WTC11 (cell line): ENCODE measurements at regions not wholly inside any gene's neighbourhood (a gene's known extent, or its start where the extent isn't known, plus 50 kb on each side); places are given as distances from the start of the nearest gene placed in this dataset.

ENCODE experiments used
- ATAC-seq: fragments of 200-7000 bp; cut with Tn5 transposase; 2 replicates; pipeline ENCODE4 v1.10.0; 2021; ENCODE audit warnings: mild to moderate bottlenecking, moderate library complexity
- CTCF ChIA-PET: fragments of 300-600 bp; sonication (Branson Sonifier 250); formaldehyde crosslinking; loops from one replicate; lab custom pipeline; 2021; ENCODE audit warnings: antibody characterized with exemption; lab: Charles Lee
- POLR2A ChIA-PET: fragments of 350-600 bp; sonication (Branson Sonifier 250); formaldehyde crosslinking; loops from one replicate; lab custom pipeline; 2021; ENCODE audit warnings: antibody characterized with exemption; lab: Charles Lee
- DNase-seq: peaks from one replicate; pipeline ENCODE4 v3.0.0; 2021; ENCODE audit warnings: low spot score
- H3K27ac Mint-ChIP-seq: 2 replicates; pipeline ENCODE4 v1.8.0; 2021; ENCODE audit warnings: mixed read lengths
- H3K27me3 Mint-ChIP-seq: 2 replicates; pipeline ENCODE4 v1.8.0; 2021; ENCODE audit warnings: low read depth, mild to moderate bottlenecking, moderate library complexity, mixed read lengths
- H3K36me3 Mint-ChIP-seq: 2 replicates; pipeline ENCODE4 v1.8.0; 2021; ENCODE audit warnings: mixed read lengths
- H3K4me1 Mint-ChIP-seq: 2 replicates; pipeline ENCODE4 v1.8.0; 2022; ENCODE audit warnings: mixed read lengths
- H3K4me3 Mint-ChIP-seq: 2 replicates; pipeline ENCODE4 v1.8.0; 2021; ENCODE audit warnings: mild to moderate bottlenecking, moderate library complexity, mixed read lengths
- H3K9me3 Mint-ChIP-seq: 2 replicates; pipeline ENCODE4 v1.8.0; 2021; ENCODE audit warnings: mixed read lengths
- ATF2 ChIP-seq: sonication (generic); formaldehyde crosslinking; IDR thresholded peaks from 2 replicates; pipeline ENCODE4 v1.8.1; 2022; ENCODE audit warnings: low read depth, missing genetic modification reagents, borderline replicate concordance
- E2F1 ChIP-seq: sonication (generic); formaldehyde crosslinking; IDR thresholded peaks from 2 replicates; pipeline ENCODE4 v1.8.0; 2022; ENCODE audit warnings: mild to moderate bottlenecking, missing genetic modification reagents
- E2F5 ChIP-seq: sonication (generic); formaldehyde crosslinking; IDR thresholded peaks from 2 replicates; pipeline ENCODE4 v1.8.1; 2022; ENCODE audit warnings: mild to moderate bottlenecking, moderate library complexity, missing genetic modification reagents
- ERG ChIP-seq: fragments of 250-450 bp; sonication (Bioruptor Pico); IDR thresholded peaks from 2 replicates; pipeline ENCODE4 v1.8.0; 2021; ENCODE audit warnings: mild to moderate bottlenecking
- ESRRA ChIP-seq: sonication (generic); formaldehyde crosslinking; IDR thresholded peaks from 2 replicates; pipeline ENCODE4 v1.8.1; 2022; ENCODE audit warnings: mild to moderate bottlenecking, missing genetic modification reagents, borderline replicate concordance
- ETV6 ChIP-seq: sonication (generic); formaldehyde crosslinking; IDR thresholded peaks from 2 replicates; pipeline ENCODE4 v1.8.1; 2022; ENCODE audit warnings: mild to moderate bottlenecking, missing genetic modification reagents
- GABPB1 ChIP-seq: sonication (generic); formaldehyde crosslinking; IDR thresholded peaks from 2 replicates; pipeline ENCODE4 v1.8.1; 2023; ENCODE audit warnings: mild to moderate bottlenecking, missing genetic modification reagents
- MLX ChIP-seq: sonication (generic); formaldehyde crosslinking; IDR thresholded peaks from 2 replicates; pipeline ENCODE4 v1.8.1; 2023; ENCODE audit warnings: mild to moderate bottlenecking, missing genetic modification reagents, moderate library complexity
- NR2C2 ChIP-seq: sonication (generic); formaldehyde crosslinking; IDR thresholded peaks from 2 replicates; pipeline ENCODE4 v1.8.0; 2022; ENCODE audit warnings: mild to moderate bottlenecking, missing genetic modification reagents
- PRDM15 ChIP-seq: sonication (generic); formaldehyde crosslinking; IDR thresholded peaks from 2 replicates; pipeline ENCODE4 v1.8.0; 2022; ENCODE audit warnings: missing genetic modification reagents
- PRRX2 ChIP-seq: fragments of 250-450 bp; sonication (Bioruptor Pico); IDR thresholded peaks from 2 replicates; pipeline ENCODE4 v1.8.0; 2021; ENCODE audit warnings: mild to moderate bottlenecking
- RORB ChIP-seq: fragments of 250-450 bp; sonication (Bioruptor Pico); IDR thresholded peaks from 2 replicates; pipeline ENCODE4 v1.9.0; 2021; ENCODE audit warnings: mild to moderate bottlenecking
- ZNF138 ChIP-seq: sonication (generic); formaldehyde crosslinking; conservative IDR thresholded peaks from 2 replicates; pipeline ENCODE4 v1.8.1; 2022; ENCODE audit warnings: mild to moderate bottlenecking, moderate library complexity, missing genetic modification reagents
- ZNF232 ChIP-seq: sonication (generic); formaldehyde crosslinking; IDR thresholded peaks from 2 replicates; pipeline ENCODE4 v1.8.0; 2022; ENCODE audit warnings: mild to moderate bottlenecking, missing genetic modification reagents
- ZNF671 ChIP-seq: fragments of 250-450 bp; sonication (Bioruptor Pico); IDR thresholded peaks from 2 replicates; pipeline ENCODE4 v1.8.0; 2021; ENCODE audit warnings: mild to moderate bottlenecking
- TF ChIP-seq, protein P1 (sequence below): sonication (generic); formaldehyde crosslinking; IDR thresholded peaks from 2 replicates; pipeline ENCODE4 v1.8.0; 2022; ENCODE audit warnings: mild to moderate bottlenecking, missing genetic modification reagents
- TF ChIP-seq, protein P2 (sequence below): sonication (generic); formaldehyde crosslinking; IDR thresholded peaks from 2 replicates; pipeline ENCODE4 v1.8.1; 2023; ENCODE audit warnings: mild to moderate bottlenecking, moderate library complexity, missing genetic modification reagents
- TF ChIP-seq, protein P3 (sequence below): fragments of 250-450 bp; sonication (Bioruptor Pico); IDR thresholded peaks from 2 replicates; pipeline ENCODE4 v2.1.2; 2022; ENCODE audit warnings: mild to moderate bottlenecking, moderate library complexity
- TF ChIP-seq, protein P4 (sequence below): sonication (generic); formaldehyde crosslinking; conservative IDR thresholded peaks from 2 replicates; pipeline ENCODE4 v1.8.1; 2022; ENCODE audit warnings: mild to moderate bottlenecking, missing genetic modification reagents
- TF ChIP-seq, protein P5 (sequence below): sonication (generic); formaldehyde crosslinking; IDR thresholded peaks from 2 replicates; pipeline ENCODE4 v1.8.1; 2023; ENCODE audit warnings: mild to moderate bottlenecking, missing genetic modification reagents

- no peak for TF ChIP-seq ETV6 (CRISPR knock-in tag)
- no peak for TF ChIP-seq MLX (CRISPR knock-in tag)
These were observed 401.4 kb upstream of the NAALADL2 start (continued) for GRCh38 chr3:174457758-174458157.

DNA sequence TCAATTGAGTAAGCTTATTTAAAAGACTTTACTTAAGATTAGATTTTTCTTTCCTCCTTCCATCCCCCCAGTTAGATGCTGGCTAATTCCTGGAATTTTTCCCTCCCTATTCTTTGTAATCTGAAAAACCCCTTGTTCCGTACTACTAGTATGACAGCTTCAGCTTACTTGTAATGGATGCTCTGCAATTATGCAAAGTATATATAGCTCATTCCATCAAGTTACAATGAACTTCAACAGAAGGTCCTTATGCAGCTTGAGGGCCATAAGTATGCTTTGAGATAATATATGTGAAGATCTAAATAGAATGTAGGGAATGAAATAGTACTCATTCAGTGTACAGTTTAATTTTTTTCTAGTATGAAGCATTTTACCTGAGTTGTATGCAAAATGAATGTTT is 398.3 kb upstream of the NAALADL2 start:
- Mint-ChIP-seq H3K27me3 (no peaks in the 10 kb centered on the region; the same call in 1 of the 2 replicates), H3K27ac (no peak overlapping the region), H3K36me3 (peaks cover 10% of the 10 kb centered on the region), H3K9me3 (peaks cover 15% of the 10 kb centered on the region), H3K4me1 (peaks cover 19% of the 10 kb centered on the region), H3K4me3 (no peak overlapping the region)
- ChIA-PET POLR2A (no interaction called here), CTCF (no interaction called here)
- ATAC-seq (no peak), DNase-seq (no peak)
- TF ChIP-seq, protein P1, sequence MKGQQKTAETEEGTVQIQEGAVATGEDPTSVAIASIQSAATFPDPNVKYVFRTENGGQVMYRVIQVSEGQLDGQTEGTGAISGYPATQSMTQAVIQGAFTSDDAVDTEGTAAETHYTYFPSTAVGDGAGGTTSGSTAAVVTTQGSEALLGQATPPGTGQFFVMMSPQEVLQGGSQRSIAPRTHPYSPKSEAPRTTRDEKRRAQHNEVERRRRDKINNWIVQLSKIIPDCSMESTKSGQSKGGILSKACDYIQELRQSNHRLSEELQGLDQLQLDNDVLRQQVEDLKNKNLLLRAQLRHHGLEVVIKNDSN: no peak
- TF ChIP-seq GABPB1 (CRISPR knock-in tag) (no peak), MLX (CRISPR knock-in tag) (no peak), PRRX2 (CRISPR knock-in tag) (no peak), NR2C2 (CRISPR knock-in tag) (no peak), ERG (CRISPR knock-in tag) (no peak), ESRRA (CRISPR knock-in tag) (no peak), ZNF671 (CRISPR knock-in tag) (no peak), ATF2 (no peak), ZNF232 (no peak), PRDM15 (CRISPR knock-in tag) (no peak), RORB (CRISPR knock-in tag) (no peak), E2F5 (CRISPR knock-in tag) (no peak), E2F1 (CRISPR knock-in tag) (no peak), ZNF138 (no peak)
- TF ChIP-seq, protein P2, sequence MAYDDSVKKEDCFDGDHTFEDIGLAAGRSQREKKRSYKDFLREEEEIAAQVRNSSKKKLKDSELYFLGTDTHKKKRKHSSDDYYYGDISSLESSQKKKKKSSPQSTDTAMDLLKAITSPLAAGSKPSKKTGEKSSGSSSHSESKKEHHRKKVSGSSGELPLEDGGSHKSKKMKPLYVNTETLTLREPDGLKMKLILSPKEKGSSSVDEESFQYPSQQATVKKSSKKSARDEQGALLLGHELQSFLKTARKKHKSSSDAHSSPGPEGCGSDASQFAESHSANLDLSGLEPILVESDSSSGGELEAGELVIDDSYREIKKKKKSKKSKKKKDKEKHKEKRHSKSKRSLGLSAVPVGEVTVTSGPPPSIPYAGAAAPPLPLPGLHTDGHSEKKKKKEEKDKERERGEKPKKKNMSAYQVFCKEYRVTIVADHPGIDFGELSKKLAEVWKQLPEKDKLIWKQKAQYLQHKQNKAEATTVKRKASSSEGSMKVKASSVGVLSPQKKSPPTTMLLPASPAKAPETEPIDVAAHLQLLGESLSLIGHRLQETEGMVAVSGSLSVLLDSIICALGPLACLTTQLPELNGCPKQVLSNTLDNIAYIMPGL (CRISPR knock-in tag): no peak
- TF ChIP-seq, protein P3, sequence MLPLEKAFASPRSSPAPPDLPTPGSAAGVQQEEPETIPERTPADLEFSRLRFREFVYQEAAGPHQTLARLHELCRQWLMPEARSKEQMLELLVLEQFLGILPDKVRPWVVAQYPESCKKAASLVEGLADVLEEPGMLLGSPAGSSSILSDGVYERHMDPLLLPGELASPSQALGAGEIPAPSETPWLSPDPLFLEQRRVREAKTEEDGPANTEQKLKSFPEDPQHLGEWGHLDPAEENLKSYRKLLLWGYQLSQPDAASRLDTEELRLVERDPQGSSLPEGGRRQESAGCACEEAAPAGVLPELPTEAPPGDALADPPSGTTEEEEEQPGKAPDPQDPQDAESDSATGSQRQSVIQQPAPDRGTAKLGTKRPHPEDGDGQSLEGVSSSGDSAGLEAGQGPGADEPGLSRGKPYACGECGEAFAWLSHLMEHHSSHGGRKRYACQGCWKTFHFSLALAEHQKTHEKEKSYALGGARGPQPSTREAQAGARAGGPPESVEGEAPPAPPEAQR (CRISPR knock-in tag): no peak
- TF ChIP-seq, protein P4, sequence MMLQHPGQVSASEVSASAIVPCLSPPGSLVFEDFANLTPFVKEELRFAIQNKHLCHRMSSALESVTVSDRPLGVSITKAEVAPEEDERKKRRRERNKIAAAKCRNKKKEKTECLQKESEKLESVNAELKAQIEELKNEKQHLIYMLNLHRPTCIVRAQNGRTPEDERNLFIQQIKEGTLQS: no peak
- TF ChIP-seq, protein P5, sequence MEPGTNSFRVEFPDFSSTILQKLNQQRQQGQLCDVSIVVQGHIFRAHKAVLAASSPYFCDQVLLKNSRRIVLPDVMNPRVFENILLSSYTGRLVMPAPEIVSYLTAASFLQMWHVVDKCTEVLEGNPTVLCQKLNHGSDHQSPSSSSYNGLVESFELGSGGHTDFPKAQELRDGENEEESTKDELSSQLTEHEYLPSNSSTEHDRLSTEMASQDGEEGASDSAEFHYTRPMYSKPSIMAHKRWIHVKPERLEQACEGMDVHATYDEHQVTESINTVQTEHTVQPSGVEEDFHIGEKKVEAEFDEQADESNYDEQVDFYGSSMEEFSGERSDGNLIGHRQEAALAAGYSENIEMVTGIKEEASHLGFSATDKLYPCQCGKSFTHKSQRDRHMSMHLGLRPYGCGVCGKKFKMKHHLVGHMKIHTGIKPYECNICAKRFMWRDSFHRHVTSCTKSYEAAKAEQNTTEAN (CRISPR knock-in tag): no peak
